Retinal pigment epithelial cell (primary cell): ENCODE measurements at regions not wholly inside any gene's neighbourhood (a gene's known extent, or its start where the extent isn't known, plus 50 kb on each side); places are given as distances from the start of the nearest gene placed in this dataset.

Experiments used
- DNase-seq: peaks from one replicate; pipeline ENCODE4 v3.0.0-alpha.2; 2010; ENCODE audit warnings: low read depth
- H3K4me3 ChIP-seq: 2 replicates; pipeline ENCODE4 v1.5.1; 2011; ENCODE audit warnings: mild to moderate bottlenecking, low read length, control low read depth, moderate library complexity
- TF ChIP-seq, protein P1 (sequence below): conservative IDR thresholded peaks from 2 replicates; pipeline ENCODE4 v1.5.1; 2011; ENCODE audit warnings: low read depth, low read length, control low read depth, inconsistent platforms

DNA sequence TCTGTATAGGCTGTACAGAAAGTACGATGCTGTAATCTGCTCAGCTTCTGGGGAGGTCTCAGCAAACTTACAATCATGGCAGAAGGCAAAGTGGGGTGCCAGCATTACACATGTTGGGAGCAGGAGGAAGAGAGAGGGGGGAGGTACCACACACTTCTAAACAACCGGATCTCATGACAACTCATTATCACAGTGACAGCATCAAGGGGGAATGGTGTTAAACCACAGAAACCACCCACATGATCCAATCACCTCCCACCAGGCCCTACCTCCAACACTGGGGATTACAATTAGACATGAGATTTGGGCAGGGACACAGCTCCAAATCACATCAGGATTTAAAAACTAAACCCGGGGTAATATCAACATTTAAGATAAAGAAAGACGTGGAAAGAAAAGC is 468.8 kb upstream of the AUTS2 start:
- no peak overlapping the region for H3K4me3 ChIP-seq
- TF ChIP-seq, protein P1, sequence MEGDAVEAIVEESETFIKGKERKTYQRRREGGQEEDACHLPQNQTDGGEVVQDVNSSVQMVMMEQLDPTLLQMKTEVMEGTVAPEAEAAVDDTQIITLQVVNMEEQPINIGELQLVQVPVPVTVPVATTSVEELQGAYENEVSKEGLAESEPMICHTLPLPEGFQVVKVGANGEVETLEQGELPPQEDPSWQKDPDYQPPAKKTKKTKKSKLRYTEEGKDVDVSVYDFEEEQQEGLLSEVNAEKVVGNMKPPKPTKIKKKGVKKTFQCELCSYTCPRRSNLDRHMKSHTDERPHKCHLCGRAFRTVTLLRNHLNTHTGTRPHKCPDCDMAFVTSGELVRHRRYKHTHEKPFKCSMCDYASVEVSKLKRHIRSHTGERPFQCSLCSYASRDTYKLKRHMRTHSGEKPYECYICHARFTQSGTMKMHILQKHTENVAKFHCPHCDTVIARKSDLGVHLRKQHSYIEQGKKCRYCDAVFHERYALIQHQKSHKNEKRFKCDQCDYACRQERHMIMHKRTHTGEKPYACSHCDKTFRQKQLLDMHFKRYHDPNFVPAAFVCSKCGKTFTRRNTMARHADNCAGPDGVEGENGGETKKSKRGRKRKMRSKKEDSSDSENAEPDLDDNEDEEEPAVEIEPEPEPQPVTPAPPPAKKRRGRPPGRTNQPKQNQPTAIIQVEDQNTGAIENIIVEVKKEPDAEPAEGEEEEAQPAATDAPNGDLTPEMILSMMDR, result no peak
- no peak for DNase-seq

DNA sequence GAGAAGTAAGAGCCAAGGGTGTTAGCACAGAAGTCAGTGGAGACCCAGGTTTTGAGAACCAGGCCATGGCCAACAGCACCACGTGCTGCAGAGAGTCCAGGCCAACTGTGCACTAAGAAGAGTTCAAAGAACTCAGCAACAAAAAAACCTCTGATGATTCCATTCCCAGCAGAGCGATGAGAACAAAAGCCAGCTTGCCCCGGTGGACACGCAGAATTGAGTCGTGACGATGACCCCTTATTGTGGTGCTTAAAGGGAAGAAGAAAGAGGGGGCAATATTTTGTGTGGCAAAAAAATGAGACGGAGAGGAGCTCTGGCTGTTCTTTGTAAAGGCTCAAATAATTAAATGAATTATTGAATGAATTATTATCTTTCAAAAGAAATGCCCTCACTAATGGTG is 468.3 kb upstream of the AUTS2 start:
- no peak overlapping the region for H3K4me3 ChIP-seq
- DNase-seq, result no peak
- TF ChIP-seq, protein P1, result no peak

DNA sequence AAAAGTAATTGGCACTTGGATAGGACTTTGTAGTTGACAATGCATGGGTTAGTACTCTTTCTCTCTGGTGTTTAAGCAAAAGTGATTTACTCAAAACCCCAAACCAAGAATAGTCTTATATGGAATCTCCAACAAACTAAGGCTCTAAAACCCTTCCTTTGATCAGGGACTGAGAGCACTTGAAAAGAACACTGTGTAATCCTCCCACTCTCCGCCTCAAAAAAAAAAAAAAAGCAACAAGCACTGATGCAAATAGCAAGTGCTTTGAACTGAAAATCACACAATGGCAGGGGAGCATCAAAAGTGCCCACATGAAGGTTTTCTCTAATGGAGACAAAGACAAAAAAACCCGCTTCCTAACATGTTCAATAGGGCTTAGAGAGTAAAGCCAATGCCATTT is 467.9 kb upstream of the AUTS2 start:
- TF ChIP-seq, protein P1, result no peak
- DNase-seq, result no peak
- no peak overlapping the region for H3K4me3 ChIP-seq

DNA sequence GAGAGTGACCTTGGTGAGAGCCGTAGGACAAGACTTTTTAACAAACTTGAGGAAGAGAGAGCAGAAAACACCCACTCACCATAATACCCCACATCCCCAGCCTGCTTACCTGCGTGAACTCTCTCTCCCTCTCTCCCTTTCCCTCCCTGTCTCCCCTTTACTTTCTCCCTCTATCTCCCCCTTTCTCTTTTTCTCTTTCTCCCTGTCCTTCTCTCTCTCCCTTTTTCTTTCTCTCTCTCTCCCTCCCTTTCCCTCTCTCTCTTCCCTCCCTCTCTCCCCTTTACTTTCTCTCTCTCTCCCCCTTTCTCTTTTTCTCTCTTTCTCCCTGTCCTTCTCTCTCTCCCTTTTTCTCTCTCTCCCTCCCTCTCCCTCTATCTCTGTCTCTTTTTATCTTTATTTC is 464.0 kb upstream of the AUTS2 start:
- no peak overlapping the region for H3K4me3 ChIP-seq
- DNase-seq, result no peak
- TF ChIP-seq, protein P1, result no peak

DNA sequence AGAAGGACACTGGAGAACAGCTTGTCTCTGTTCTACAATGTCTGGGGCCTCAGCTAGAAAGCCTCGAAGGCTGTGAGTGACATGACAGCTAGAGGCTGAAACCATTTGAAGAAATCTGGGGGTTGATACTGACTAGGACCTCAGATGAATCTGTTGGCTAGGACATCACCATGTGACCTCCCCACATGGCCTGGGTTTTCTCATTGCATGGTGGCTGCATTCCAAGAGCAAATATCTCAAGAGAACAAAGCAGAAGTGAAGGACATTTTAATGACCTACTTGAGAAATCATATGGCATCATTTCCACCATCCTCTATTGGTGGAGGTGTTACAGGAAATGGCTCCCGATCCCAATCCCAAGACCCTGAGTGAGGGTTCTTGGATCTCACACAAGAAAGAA is 450.6 kb upstream of the AUTS2 start:
- no peak for DNase-seq
- TF ChIP-seq, protein P1, result no peak

DNA sequence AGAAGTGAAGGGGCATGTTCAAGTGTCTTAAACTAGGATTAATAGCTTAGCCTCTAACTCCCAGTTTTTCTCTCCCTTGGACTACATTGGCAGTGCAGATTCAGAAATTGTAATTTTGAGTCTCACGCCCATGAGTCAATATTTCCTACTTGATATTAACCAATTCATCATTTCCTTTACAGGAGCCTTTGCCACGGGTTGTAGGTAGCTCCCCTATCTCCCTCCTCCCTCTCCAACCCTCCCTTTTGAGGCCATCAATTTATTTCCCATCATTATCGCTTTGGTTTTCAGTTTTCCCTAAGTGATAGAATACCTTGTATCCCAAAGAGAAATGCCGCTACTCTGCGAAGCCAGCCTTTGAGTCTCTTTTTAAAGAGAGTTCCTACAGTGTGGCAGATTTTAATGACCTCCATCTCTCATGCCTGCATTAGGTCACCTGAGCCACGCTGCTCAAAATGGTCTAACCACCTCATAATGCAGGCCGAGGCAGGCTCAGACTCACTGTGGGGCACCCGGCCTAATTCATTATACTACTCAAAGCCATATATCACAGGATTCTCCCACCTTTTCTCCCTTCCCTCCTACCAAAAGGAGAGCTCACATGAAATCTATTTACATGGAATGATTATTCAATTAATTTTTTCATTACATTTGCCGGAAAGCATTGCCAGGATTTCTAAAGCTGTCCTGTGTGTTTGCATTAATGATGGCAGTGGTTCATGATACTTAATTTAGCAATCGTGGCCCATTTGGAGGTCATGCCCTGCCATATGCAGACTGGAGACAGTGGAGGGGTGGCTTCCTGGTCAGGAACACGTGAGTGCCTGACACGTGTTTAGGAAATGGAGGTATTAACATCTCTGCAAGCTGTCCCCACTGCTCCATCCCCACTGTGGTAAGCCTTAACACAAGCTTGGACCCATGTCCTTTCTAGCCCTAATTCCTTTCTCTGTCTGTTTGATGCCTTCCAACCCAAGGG is 448.2 kb upstream of the AUTS2 start:
- no peak for DNase-seq
- TF ChIP-seq, protein P1, result no peak
- no peak overlapping the region for H3K4me3 ChIP-seq

More for the DNA sequence above, 450.6 kb upstream of the AUTS2 start:
- no peak overlapping the region for H3K4me3 ChIP-seq

DNA sequence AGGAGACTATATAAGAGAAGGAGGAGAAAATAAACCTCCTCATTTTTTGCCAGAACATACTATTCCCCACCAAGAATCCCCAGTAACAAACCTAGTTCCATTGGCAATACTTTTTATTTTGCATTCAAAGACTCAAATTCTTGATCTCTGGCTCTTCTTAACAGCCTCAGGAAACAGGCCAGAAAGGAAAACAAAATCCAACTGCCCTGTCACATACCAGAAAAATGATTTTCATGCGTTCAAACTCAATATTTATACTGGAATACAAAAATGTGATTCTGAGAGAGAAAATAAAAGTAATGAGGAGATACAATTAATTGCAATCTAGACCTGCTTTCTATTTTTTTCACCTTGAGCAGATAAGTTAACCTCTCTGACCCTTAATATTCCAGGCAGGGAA is 435.9 kb upstream of the AUTS2 start:
- TF ChIP-seq, protein P1, result no peak
- DNase-seq, result no peak
- no peak overlapping the region for H3K4me3 ChIP-seq
